DOHH2 (cell line): ENCODE measurements at regions not wholly inside any gene's neighbourhood (a gene's known extent, or its start where the extent isn't known, plus 50 kb on each side); places are given as distances from the start of the nearest gene placed in this dataset.

Source experiments
- H3F3A ChIP-seq: fragments of 200-600 bp; sonication (generic), shearing (Covaris generic); 2 replicates; pipeline ENCODE4 v1.6.0; 2016; ENCODE audit warnings: antibody characterized with exemption, mild to moderate bottlenecking; ENCODE audit not compliant: control insufficient read depth, insufficient read depth
- H3K27ac ChIP-seq: fragments of 200-600 bp; sonication (generic); 2 replicates; pipeline ENCODE4 v1.5.1; 2014; ENCODE audit warnings: low read depth, mild to moderate bottlenecking, low read length, moderate library complexity
- H3K27me3 ChIP-seq: fragments of 200-600 bp; sonication (generic); 2 replicates; pipeline ENCODE4 v1.6.1; 2014; ENCODE audit warnings: mild to moderate bottlenecking, low read length, mixed read lengths; ENCODE audit not compliant: control insufficient read depth
- H3K36me3 ChIP-seq: fragments of 200-600 bp; sonication (generic); 2 replicates; pipeline ENCODE4 v1.6.1; 2014; ENCODE audit warnings: mild to moderate bottlenecking, low read length, moderate library complexity, mixed read lengths; ENCODE audit not compliant: control insufficient read depth
- H3K4me1 ChIP-seq: fragments of 200-600 bp; sonication (generic); 2 replicates; pipeline ENCODE4 v1.6.1; 2014; ENCODE audit warnings: mild to moderate bottlenecking, low read length, mixed read lengths; ENCODE audit not compliant: control insufficient read depth
- H3K4me2 ChIP-seq: fragments of 200-600 bp; sonication (generic); 2 replicates; pipeline ENCODE4 v1.6.0; 2014; ENCODE audit warnings: mild to moderate bottlenecking, low read length, moderate library complexity
- H3K4me3 ChIP-seq: fragments of 200-600 bp; sonication (generic); 2 replicates; pipeline ENCODE4 v1.5.1; 2014; ENCODE audit warnings: mild to moderate bottlenecking, low read length, mixed read lengths
- H3K79me2 ChIP-seq: fragments of 200-600 bp; sonication (generic); 2 replicates; pipeline ENCODE4 v1.6.1; 2014; ENCODE audit warnings: mild to moderate bottlenecking, low read length, mixed read lengths; ENCODE audit not compliant: control insufficient read depth
- H3K9me2 ChIP-seq: fragments of 200-600 bp; sonication (generic); replicated peaks from 2 replicates; pipeline ENCODE4 v1.6.1; 2014; ENCODE audit warnings: mild to moderate bottlenecking, low read length, mixed read lengths; ENCODE audit not compliant: control insufficient read depth
- H3K9me3 ChIP-seq: fragments of 200-600 bp; sonication (generic); 2 replicates; pipeline ENCODE4 v1.6.1; 2014; ENCODE audit warnings: antibody characterized with exemption, low read length, mixed read lengths; ENCODE audit not compliant: control insufficient read depth, insufficient read depth
- H4K20me1 ChIP-seq: fragments of 200-600 bp; sonication (generic); 2 replicates; pipeline ENCODE4 v1.6.0; 2014; ENCODE audit warnings: low read depth, mild to moderate bottlenecking, antibody characterized with exemption, low read length, moderate library complexity; ENCODE audit not compliant: control insufficient read depth, insufficient read depth
- CTCF ChIP-seq: fragments of 200-600 bp; sonication (generic); IDR thresholded peaks from one replicate; pipeline ENCODE4 v1.5.1; 2014; ENCODE audit warnings: antibody characterized with exemption, mild to moderate bottlenecking, low read depth, low read length; ENCODE audit not compliant: poor library complexity, severe bottlenecking
- EZH2phosphoT487 ChIP-seq: fragments of 200-600 bp; sonication (generic); IDR thresholded peaks from 2 replicates; pipeline ENCODE4 v1.6.1; 2017; ENCODE audit warnings: borderline replicate concordance, mild to moderate bottlenecking, antibody characterized with exemption, low read length, moderate library complexity, mixed read lengths

DNA sequence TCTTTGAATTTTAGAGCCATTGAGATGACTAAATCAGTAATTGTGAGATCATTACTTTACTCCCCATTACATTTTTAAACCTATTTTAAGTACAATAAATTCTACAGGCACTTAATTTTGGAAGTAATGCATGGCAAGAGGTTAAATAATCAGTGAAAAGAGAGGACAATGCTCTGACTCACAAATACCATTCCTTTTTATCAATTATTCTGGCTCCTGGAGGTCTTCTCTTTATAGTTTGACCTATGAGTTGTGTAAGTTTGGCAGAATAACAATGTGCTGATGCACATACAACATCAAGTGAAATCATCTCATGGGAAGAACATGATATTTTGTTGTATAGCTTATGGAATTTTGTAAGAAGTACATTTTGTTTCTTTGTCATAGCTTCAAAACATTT is 166.7 kb downstream of the TMTC3 start:
- Histone ChIP-seq H3K27me3 (no peaks in the 10 kb centered on the region), H3F3A (no peaks in the 10 kb centered on the region), H3K4me2 (no peak overlapping the region), H3K4me3 (no peak overlapping the region), H3K36me3 (no peaks in the 10 kb centered on the region), H3K79me2 (no peaks in the 10 kb centered on the region), H4K20me1 (no peaks in the 10 kb centered on the region), H3K9me3 (no peaks in the 10 kb centered on the region), H3K27ac (no peak overlapping the region), H3K4me1 (no peaks in the 10 kb centered on the region), H3K9me2 (no peaks in the 10 kb centered on the region)
- no peak for TF ChIP-seq CTCF
- TF ChIP-seq EZH2phosphoT487: no peak

GRCh38 chr12:88309546-88309945 is 167.4 kb downstream of the TMTC3 start:
- no peak overlapping the region for H3K4me2 ChIP-seq
- TF ChIP-seq EZH2phosphoT487 (no peak), CTCF (no peak)
- no peaks in the 10 kb centered on the region for H3K9me3 ChIP-seq
- H3K79me2 ChIP-seq: no peaks in the 10 kb centered on the region
- H3K36me3 ChIP-seq: no peaks in the 10 kb centered on the region
- no peak overlapping the region for H3K27ac ChIP-seq
- no peak overlapping the region for H3K4me3 ChIP-seq
- H3K4me1 ChIP-seq: no peaks in the 10 kb centered on the region
- H3F3A ChIP-seq: no peaks in the 10 kb centered on the region
- H3K9me2 ChIP-seq: no peaks in the 10 kb centered on the region
- no peaks in the 10 kb centered on the region for H4K20me1 ChIP-seq
- no peaks in the 10 kb centered on the region for H3K27me3 ChIP-seq

GRCh38 chr12:88310069-88310468 is 168.0 kb downstream of the TMTC3 start:
- H4K20me1 ChIP-seq: no peaks in the 10 kb centered on the region
- H3K9me3 ChIP-seq: no peaks in the 10 kb centered on the region
- no peaks in the 10 kb centered on the region for H3K27me3 ChIP-seq
- no peak for TF ChIP-seq EZH2phosphoT487
- no peak for TF ChIP-seq CTCF
- H3K4me3 ChIP-seq: no peak overlapping the region
- no peaks in the 10 kb centered on the region for H3K79me2 ChIP-seq
- H3K4me2 ChIP-seq: no peak overlapping the region
- H3F3A ChIP-seq: no peaks in the 10 kb centered on the region
- no peaks in the 10 kb centered on the region for H3K36me3 ChIP-seq
- no peak overlapping the region for H3K27ac ChIP-seq
- no peaks in the 10 kb centered on the region for H3K4me1 ChIP-seq
- no peaks in the 10 kb centered on the region for H3K9me2 ChIP-seq

DNA sequence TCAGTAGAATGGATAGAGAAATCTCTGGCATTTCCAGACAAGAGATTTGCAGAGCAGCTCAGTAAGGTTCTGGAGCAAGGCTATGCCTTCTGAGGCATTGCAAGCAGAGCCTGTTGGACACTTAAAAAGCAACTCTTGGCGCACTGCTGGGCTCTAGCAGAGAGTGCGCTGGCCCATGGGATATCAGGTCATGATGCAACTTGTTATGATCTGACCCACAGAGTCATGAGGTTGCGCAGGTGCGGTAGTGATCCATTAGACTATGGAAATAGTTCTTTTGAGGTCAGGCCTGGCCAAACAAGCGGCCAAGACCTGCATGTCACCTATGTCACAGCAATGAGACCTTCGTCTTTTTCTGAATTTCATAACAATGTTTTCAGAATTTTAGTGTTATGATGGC is 168.6 kb downstream of the TMTC3 start:
- Histone ChIP-seq H3K27ac (no peak overlapping the region), H3F3A (no peaks in the 10 kb centered on the region), H3K4me3 (no peak overlapping the region), H3K9me2 (no peaks in the 10 kb centered on the region), H3K4me2 (no peak overlapping the region), H3K4me1 (no peaks in the 10 kb centered on the region), H3K27me3 (no peaks in the 10 kb centered on the region), H3K9me3 (no peaks in the 10 kb centered on the region), H3K36me3 (no peaks in the 10 kb centered on the region), H4K20me1 (no peaks in the 10 kb centered on the region), H3K79me2 (no peaks in the 10 kb centered on the region)
- TF ChIP-seq CTCF: no peak
- no peak for TF ChIP-seq EZH2phosphoT487
